ENCODE measurements at regions not wholly inside any gene's neighbourhood (a gene's known extent, or its start where the extent isn't known, plus 50 kb on each side); places are given as distances from the start of the nearest gene placed in this dataset.

- Histone ChIP-seq H4K20me1 (ENCODE audit: control insufficient read depth, extremely low read depth, insufficient read depth, low read length) (no peaks in the 10 kb centered on the region), H3K79me2 (ENCODE audit: control insufficient read depth, insufficient read depth, low read length) (no peaks in the 10 kb centered on the region), H2AFZ (ENCODE audit: low read length) (no peak overlapping the region), H3K27ac (ENCODE audit: insufficient read depth, low read length) (no peak overlapping the region), H3K9ac (ENCODE audit: insufficient read depth, low read length) (no peak overlapping the region), H3K9me3 (ENCODE audit: control insufficient read depth, insufficient read depth, low read depth, low read length) (no peaks in the 10 kb centered on the region), H3K4me2 (ENCODE audit: extremely low read depth, insufficient read depth, low read length) (no peak overlapping the region), H3K27me3 (ENCODE audit: control insufficient read depth, insufficient read depth, low read length) (no peaks in the 10 kb centered on the region), H3K4me3 (replicated peaks in 1 of 4; ENCODE audit: control extremely low read depth in 1 of 4, insufficient read depth in 1 of 4, low read depth in 3 of 4, low read length in 4 of 4) (no peak overlapping the region), H3K4me1 (ENCODE audit: control insufficient read depth, extremely low read depth, insufficient read depth, low read length) (no peaks in the 10 kb centered on the region), H3K36me3 (ENCODE audit: control insufficient read depth, insufficient read depth, low read length) (no peaks in the 10 kb centered on the region)
- TF ChIP-seq EZH2 (IDR thresholded peaks at IDR 0.05; ENCODE audit: low read length, missing control alignments) (no peak), CTCF (conservative IDR thresholded peaks at IDR 0.05 in 1 of 2, IDR thresholded peaks at IDR 0.05 in 1 of 2; ENCODE audit: low read depth in 1 of 2, low read length in 2 of 2) (no peak)
- DNase-seq (ENCODE audit: low read depth in 2 of 2): no peak
These were observed 73.4 kb upstream of the NEUROD1 start for GRCh38 chr2:181753686-181754085.

GRCh38 chr2:181754105-181754504, 73.8 kb upstream of the NEUROD1 start:
- Histone ChIP-seq H3K4me3 (replicated peaks in 1 of 4; ENCODE audit: control extremely low read depth in 1 of 4, insufficient read depth in 1 of 4, low read depth in 3 of 4, low read length in 4 of 4) (no peak overlapping the region), H3K27me3 (ENCODE audit: control insufficient read depth, insufficient read depth, low read length) (no peaks in the 10 kb centered on the region), H2AFZ (ENCODE audit: low read length) (no peak overlapping the region), H4K20me1 (ENCODE audit: control insufficient read depth, extremely low read depth, insufficient read depth, low read length) (no peaks in the 10 kb centered on the region), H3K27ac (ENCODE audit: insufficient read depth, low read length) (no peak overlapping the region), H3K79me2 (ENCODE audit: control insufficient read depth, insufficient read depth, low read length) (no peaks in the 10 kb centered on the region), H3K4me1 (ENCODE audit: control insufficient read depth, extremely low read depth, insufficient read depth, low read length) (no peaks in the 10 kb centered on the region), H3K4me2 (ENCODE audit: extremely low read depth, insufficient read depth, low read length) (no peak overlapping the region), H3K36me3 (ENCODE audit: control insufficient read depth, insufficient read depth, low read length) (no peaks in the 10 kb centered on the region), H3K9me3 (ENCODE audit: control insufficient read depth, insufficient read depth, low read depth, low read length) (no peaks in the 10 kb centered on the region), H3K9ac (ENCODE audit: insufficient read depth, low read length) (no peak overlapping the region)
- no peak for TF ChIP-seq CTCF (conservative IDR thresholded peaks at IDR 0.05 in 1 of 2, IDR thresholded peaks at IDR 0.05 in 1 of 2; ENCODE audit: low read depth in 1 of 2, low read length in 2 of 2)
- TF ChIP-seq EZH2 (IDR thresholded peaks at IDR 0.05; ENCODE audit: low read length, missing control alignments): no peak
- no peak for DNase-seq (ENCODE audit: low read depth in 2 of 2)

- no peak overlapping the region for H2AFZ ChIP-seq (ENCODE audit: low read length)
- no peaks in the 10 kb centered on the region for H3K27me3 ChIP-seq (ENCODE audit: control insufficient read depth, insufficient read depth, low read length)
- no peak overlapping the region for H3K4me3 ChIP-seq (replicated peaks in 1 of 4; ENCODE audit: control extremely low read depth in 1 of 4, insufficient read depth in 1 of 4, low read depth in 3 of 4, low read length in 4 of 4)
- TF ChIP-seq EZH2 (IDR thresholded peaks at IDR 0.05; ENCODE audit: low read length, missing control alignments): no peak
- no peak overlapping the region for H3K27ac ChIP-seq (ENCODE audit: insufficient read depth, low read length)
- no peak overlapping the region for H3K9ac ChIP-seq (ENCODE audit: insufficient read depth, low read length)
- no peaks in the 10 kb centered on the region for H3K79me2 ChIP-seq (ENCODE audit: control insufficient read depth, insufficient read depth, low read length)
- no peak for DNase-seq (ENCODE audit: low read depth in 2 of 2)
- H3K4me2 ChIP-seq (ENCODE audit: extremely low read depth, insufficient read depth, low read length): no peak overlapping the region
- H3K4me1 ChIP-seq (ENCODE audit: control insufficient read depth, extremely low read depth, insufficient read depth, low read length): no peaks in the 10 kb centered on the region
- no peaks in the 10 kb centered on the region for H3K36me3 ChIP-seq (ENCODE audit: control insufficient read depth, insufficient read depth, low read length)
- no peaks in the 10 kb centered on the region for H3K9me3 ChIP-seq (ENCODE audit: control insufficient read depth, insufficient read depth, low read depth, low read length)
- H4K20me1 ChIP-seq (ENCODE audit: control insufficient read depth, extremely low read depth, insufficient read depth, low read length): no peaks in the 10 kb centered on the region
These were observed 74.9 kb upstream of the NEUROD1 start for GRCh38 chr2:181755181-181755580.

Data from fibroblast of lung (primary cell).